ENCODE measurements at regions not wholly inside any gene's neighbourhood (a gene's known extent, or its start where the extent isn't known, plus 50 kb on each side); places are given as distances from the start of the nearest gene placed in this dataset.

DNA sequence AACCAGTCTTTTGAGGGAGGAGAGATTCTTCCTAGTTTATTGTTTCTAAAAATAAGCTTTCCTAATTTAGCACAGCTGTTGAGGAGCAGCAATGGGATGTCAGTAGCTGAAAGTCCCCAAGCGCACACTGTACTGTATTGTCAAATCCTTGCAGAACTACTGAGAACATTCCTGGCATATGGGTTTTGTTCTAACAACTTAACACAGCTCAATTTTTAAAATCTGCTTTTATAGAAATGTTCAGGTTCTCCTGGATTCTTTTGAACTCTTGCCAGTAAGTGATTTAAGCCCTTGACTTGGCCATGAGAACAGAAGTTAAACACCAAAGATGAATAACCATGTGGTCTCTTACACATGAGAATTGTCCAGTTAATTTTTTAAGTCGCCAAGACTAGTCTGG lies 218.6 kb downstream of the FAT3 start:
- TF ChIP-seq POLR2A (IDR thresholded peaks at IDR 0.05), result no peak
- no peak for TF ChIP-seq CTCF (IDR thresholded peaks at IDR 0.05)

All from Peyer's patch (tissue), 4 donors.